ENCODE measurements at regions not wholly inside any gene's neighbourhood (a gene's known extent, or its start where the extent isn't known, plus 50 kb on each side); places are given as distances from the start of the nearest gene placed in this dataset.

DNA sequence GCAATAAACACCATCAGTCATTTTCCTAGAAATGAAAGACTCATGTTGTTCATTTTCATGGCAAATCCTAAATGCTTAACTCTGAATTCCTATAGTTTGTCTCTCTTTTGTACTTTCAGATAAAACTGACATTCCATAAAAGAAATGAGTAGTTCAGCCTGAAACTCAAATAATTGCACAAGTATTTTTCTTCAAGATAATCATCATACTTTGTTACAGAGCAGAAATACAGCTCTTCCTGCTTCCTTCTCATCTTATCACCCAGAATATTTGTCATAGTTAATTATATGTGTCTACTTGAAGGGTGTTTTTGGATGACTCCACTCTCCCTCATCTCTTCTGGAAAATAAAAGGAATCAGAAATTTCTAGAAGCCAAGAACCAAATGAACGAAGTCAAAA is 141.1 kb downstream of the HNMT start:
- TF ChIP-seq, protein P1, sequence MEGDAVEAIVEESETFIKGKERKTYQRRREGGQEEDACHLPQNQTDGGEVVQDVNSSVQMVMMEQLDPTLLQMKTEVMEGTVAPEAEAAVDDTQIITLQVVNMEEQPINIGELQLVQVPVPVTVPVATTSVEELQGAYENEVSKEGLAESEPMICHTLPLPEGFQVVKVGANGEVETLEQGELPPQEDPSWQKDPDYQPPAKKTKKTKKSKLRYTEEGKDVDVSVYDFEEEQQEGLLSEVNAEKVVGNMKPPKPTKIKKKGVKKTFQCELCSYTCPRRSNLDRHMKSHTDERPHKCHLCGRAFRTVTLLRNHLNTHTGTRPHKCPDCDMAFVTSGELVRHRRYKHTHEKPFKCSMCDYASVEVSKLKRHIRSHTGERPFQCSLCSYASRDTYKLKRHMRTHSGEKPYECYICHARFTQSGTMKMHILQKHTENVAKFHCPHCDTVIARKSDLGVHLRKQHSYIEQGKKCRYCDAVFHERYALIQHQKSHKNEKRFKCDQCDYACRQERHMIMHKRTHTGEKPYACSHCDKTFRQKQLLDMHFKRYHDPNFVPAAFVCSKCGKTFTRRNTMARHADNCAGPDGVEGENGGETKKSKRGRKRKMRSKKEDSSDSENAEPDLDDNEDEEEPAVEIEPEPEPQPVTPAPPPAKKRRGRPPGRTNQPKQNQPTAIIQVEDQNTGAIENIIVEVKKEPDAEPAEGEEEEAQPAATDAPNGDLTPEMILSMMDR (IDR thresholded peaks at IDR 0.05): no peak
- TF ChIP-seq POLR2A (IDR thresholded peaks at IDR 0.05): no peak

All from adrenal gland (tissue), 5 donors.